ENCODE measurements at regions not wholly inside any gene's neighbourhood (a gene's known extent, or its start where the extent isn't known, plus 50 kb on each side); places are given as distances from the start of the nearest gene placed in this dataset.

GRCh38 chr2:153320879-153321278 is 157.7 kb downstream of the RPRM start:
- no peak for TF ChIP-seq POLR2A (IDR thresholded peaks at IDR 0.05; ENCODE audit: low read depth)
- TF ChIP-seq CTCF (IDR thresholded peaks at IDR 0.05) = no peak
- TF ChIP-seq POLR2AphosphoS5 (IDR thresholded peaks at IDR 0.05) = peak in 1 of 2 donors; percentile 27
